GM12878 (cell line): ENCODE measurements at regions not wholly inside any gene's neighbourhood (a gene's known extent, or its start where the extent isn't known, plus 50 kb on each side); places are given as distances from the start of the nearest gene placed in this dataset.

Source experiments
- ATAC-seq: fragments of 200-7000 bp; cut with Tn5 transposase; 3 replicates; pipeline ENCODE4 v1.9.1; 2020; ENCODE audit warnings: mild to moderate bottlenecking, moderate library complexity
- BruUV-seq: library from RNA; stranded (reverse); fragments of 400-500 nt; replicated peaks from 2 replicates; lab custom pipeline; 2021; lab: Mats Ljungman, UMichigan
- CTCF ChIA-PET: fragments of 300-600 bp; sonication (Branson Sonifier 250); formaldehyde crosslinking; extraction: SDS; loops from one replicate; lab custom pipeline; 2021; ENCODE audit warnings: inconsistent platforms; lab: Yijun Ruan, JAX
- POLR2A ChIA-PET: fragments of 350-600 bp; formaldehyde crosslinking; extraction: SDS; loops from one replicate; lab custom pipeline; 2021; ENCODE audit warnings: inconsistent platforms; lab: Charles Lee
- RAD21 ChIA-PET: fragments of 300-600 bp; sonication (Branson Sonifier 250); formaldehyde crosslinking; loops from one replicate; lab custom pipeline; 2023; ENCODE audit warnings: antibody characterized with exemption; ENCODE audit not compliant: unreplicated experiment; lab: Charles Lee
- SMC1A ChIA-PET: fragments of 300-600 bp; sonication (Branson Sonifier 250); formaldehyde crosslinking; loops from one replicate; lab custom pipeline; 2023; ENCODE audit not compliant: unreplicated experiment, uncharacterized antibody; lab: Charles Lee
- DNase-seq: peaks from one replicate; pipeline ENCODE4 v3.0.0-alpha.2; 2011; ENCODE audit warnings: low read depth, low spot score
- FAIRE-seq: peaks from 3 replicates; lab custom pipeline; 2011; peaks lifted over from hg19 to GRCh38; lab: Jason Lieb, UNC
- H2AFZ ChIP-seq: 2 replicates; pipeline ENCODE4 v1.6.0; 2011; ENCODE audit warnings: low read depth, low read length, control low read depth; ENCODE audit not compliant: control insufficient read depth
- H3K27ac ChIP-seq: 2 replicates; pipeline ENCODE4 v1.5.1; 2011; ENCODE audit warnings: control low read depth; ENCODE audit not compliant: control insufficient read depth, insufficient read depth
- H3K27me3 ChIP-seq, 2 experiments: replicated peaks in 1 of 2; 2 replicates each; pipeline versions ENCODE4 v1.6.0 to v1.6.1; 2011; ENCODE audit warnings: low read length in 1 of 2; ENCODE audit not compliant: control insufficient read depth in 2 of 2, insufficient read depth in 2 of 2
- H3K36me3 ChIP-seq, 2 experiments: 2 replicates each; pipeline ENCODE4 v1.5.1; 2011; ENCODE audit warnings: low read length in 1 of 2; ENCODE audit not compliant: control insufficient read depth in 2 of 2, insufficient read depth in 2 of 2
- H3K4me1 ChIP-seq: 2 replicates; pipeline ENCODE4 v1.6.1; 2011; ENCODE audit warnings: mild to moderate bottlenecking, low read length, moderate library complexity, mixed read lengths; ENCODE audit not compliant: control insufficient read depth, insufficient read depth
- H3K4me2 ChIP-seq: 2 replicates; pipeline ENCODE4 v1.6.0; 2011; ENCODE audit warnings: control low read depth; ENCODE audit not compliant: control insufficient read depth, insufficient read depth
- H3K4me3 ChIP-seq: fragments of 200-600 bp; sonication (generic); 2 replicates; pipeline ENCODE4 v1.5.1; 2016
- H3K79me2 ChIP-seq: 2 replicates; pipeline ENCODE4 v1.6.0; 2011; ENCODE audit warnings: low read length; ENCODE audit not compliant: control insufficient read depth, insufficient read depth
- H3K9ac ChIP-seq: 2 replicates; pipeline ENCODE4 v1.8.0; 2011; ENCODE audit warnings: low read length, control low read depth, mixed read lengths; ENCODE audit not compliant: control insufficient read depth, insufficient read depth
- H3K9me3 ChIP-seq: replicated peaks from 3 replicates; pipeline ENCODE4 v1.5.1; 2011; ENCODE audit warnings: mild to moderate bottlenecking, low read length; ENCODE audit not compliant: control insufficient read depth, insufficient read depth
- H4K20me1 ChIP-seq: 2 replicates; pipeline ENCODE4 v1.6.0; 2011; ENCODE audit not compliant: control insufficient read depth, insufficient read depth
- CHD4 ChIP-seq: fragments of 200-600 bp; sonication (generic); IDR thresholded peaks from 2 replicates; pipeline ENCODE4 v1.6.1; 2016; ENCODE audit warnings: mild to moderate bottlenecking
- DPF2 ChIP-seq: fragments of 450-650 bp; IDR thresholded peaks from 2 replicates; pipeline ENCODE4 v1.6.1; 2017; ENCODE audit warnings: mild to moderate bottlenecking
- FOXK2 ChIP-seq: fragments of 450-650 bp; IDR thresholded peaks from 2 replicates; pipeline ENCODE4 v1.6.1; 2017; ENCODE audit warnings: mild to moderate bottlenecking, moderate library complexity
- HSF1 ChIP-seq: fragments of 150-350 bp; IDR thresholded peaks from 2 replicates; pipeline ENCODE4 v1.6.1; 2014; ENCODE audit warnings: mild to moderate bottlenecking, low read depth, low read length
- RB1 ChIP-seq: fragments of 450-650 bp; formaldehyde crosslinking; IDR thresholded peaks from 2 replicates; pipeline ENCODE4 v1.6.1; 2017; ENCODE audit warnings: mild to moderate bottlenecking, borderline replicate concordance
- RCOR1 ChIP-seq: conservative IDR thresholded peaks from 2 replicates; pipeline ENCODE4 v1.6.1; 2012; ENCODE audit warnings: low read depth, low read length, improper control_type of control experiment
- SMAD1 ChIP-seq: fragments of 450-650 bp; IDR thresholded peaks from 2 replicates; pipeline ENCODE4 v1.6.1; 2018; ENCODE audit warnings: mild to moderate bottlenecking, low read depth; ENCODE audit not compliant: partially characterized antibody
- SMARCA5 ChIP-seq: fragments of 450-650 bp; IDR thresholded peaks from 2 replicates; pipeline ENCODE4 v1.6.1; 2017; ENCODE audit warnings: mild to moderate bottlenecking
- SMC3 ChIP-seq: IDR thresholded peaks from 2 replicates; pipeline ENCODE4 v1.6.1; 2011; ENCODE audit warnings: low read length, improper control_type of control experiment, borderline replicate concordance
- ZBED1 ChIP-seq: IDR thresholded peaks from 2 replicates; pipeline ENCODE4 v1.6.1; 2016; ENCODE audit warnings: borderline replicate concordance
- ZBTB11 ChIP-seq: fragments of 450-650 bp; formaldehyde crosslinking; IDR thresholded peaks from 2 replicates; pipeline ENCODE4 v1.5.0; 2022; ENCODE audit warnings: mild to moderate bottlenecking, missing genetic modification characterization
- ZBTB4 ChIP-seq: fragments of 450-650 bp; formaldehyde crosslinking; IDR thresholded peaks from 2 replicates; pipeline ENCODE4 v1.4.0; 2022; ENCODE audit warnings: mild to moderate bottlenecking, moderate library complexity
- ZNF207 ChIP-seq: fragments of 450-650 bp; IDR thresholded peaks from 2 replicates; pipeline ENCODE4 v1.6.1; 2014; ENCODE audit warnings: antibody characterized with exemption, mild to moderate bottlenecking, borderline replicate concordance
- WGBS: methylation state at CpG from one replicate; pipeline ENCODE4 v1.1.6; 2016; ENCODE audit warnings: low lambda C conversion rate; ENCODE audit not compliant: insufficient replicate concordance, insufficient coverage; ENCODE audit errors: missing lambda C conversion rate; 5-methylcytosine and 5-hydroxymethylcytosine counted together
- in situ Hi-C: fragments of 300-500 bp; cut with MboI; formaldehyde crosslinking; loops from 9 replicates; pipeline ENCODE4 v1.14.3; 2018; ENCODE audit warnings: mixed read lengths
- intact Hi-C: fragments of 100-400 bp; cut with micrococcal nuclease; formaldehyde crosslinking; loops from one replicate; pipeline ENCODE4 v1.14.2; 2022; ENCODE audit not compliant: unreplicated experiment
- TF ChIP-seq, protein P1 (sequence below): fragments of 450-650 bp; IDR thresholded peaks from 2 replicates; pipeline ENCODE4 v1.6.1; 2017; ENCODE audit warnings: low read depth, mild to moderate bottlenecking, moderate library complexity
- TF ChIP-seq, protein P2 (sequence below): IDR thresholded peaks from 2 replicates; pipeline ENCODE4 v1.6.1; 2012; ENCODE audit warnings: low read length, inconsistent platforms

DNA sequence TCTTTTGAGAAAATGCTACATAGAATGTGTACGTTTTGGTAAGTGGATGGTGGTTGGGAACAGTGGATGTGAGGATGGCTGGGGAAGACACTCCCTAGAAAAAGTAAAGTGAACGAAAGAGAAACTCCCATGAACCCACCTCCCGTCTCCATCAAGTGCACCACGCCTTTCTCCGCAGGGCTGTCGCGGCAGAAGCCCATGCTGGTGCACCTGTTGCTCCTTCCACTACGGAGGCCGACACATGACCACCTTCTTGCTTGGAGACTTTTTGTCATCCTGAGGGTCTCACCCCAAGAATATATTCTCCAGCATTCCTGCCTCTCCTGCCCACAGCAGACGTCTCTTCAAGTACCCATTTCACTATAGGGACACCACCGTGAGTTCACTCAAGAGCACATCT is 630.4 kb upstream of the PFKP start:
- FAIRE-seq = no peak
- Histone ChIP-seq H3K36me3 (no peaks in the 10 kb centered on the region), H3K4me3 (no peak overlapping the region), H3K27ac (no peak overlapping the region), H3K4me1 (no peaks in the 10 kb centered on the region), H2AFZ (no peak overlapping the region), H3K79me2 (no peaks in the 10 kb centered on the region), H3K9me3 (no peaks in the 10 kb centered on the region), H3K4me2 (no peak overlapping the region), H3K9ac (no peak overlapping the region), H3K27me3 (no peaks in the 10 kb centered on the region), H4K20me1 (no peaks in the 10 kb centered on the region)
- DNase-seq = no peak
- intact Hi-C loops = no loop called here
- CTCF ChIA-PET = no interaction called here
- RAD21 ChIA-PET = no interaction called here
- SMC1A ChIA-PET = no interaction called here
- WGBS = 25% methylated on average over 11 of the region's 11 CpGs
- ATAC-seq = no peak
- in situ Hi-C loops = no loop called here
- POLR2A ChIA-PET = no interaction called here
- no TSS peak for BruUV-seq
- TF ChIP-seq ZBED1 (no peak), SMC3 (no peak), ZBTB11 (CRISPR knock-in tag) (no peak), SMARCA5 (no peak), SMAD1 (no peak), FOXK2 (no peak), CHD4 (no peak), HSF1 (no peak), ZBTB4 (CRISPR knock-in tag) (no peak), DPF2 (no peak), ZNF207 (no peak), RCOR1 (no peak), RB1 (no peak)
- TF ChIP-seq, protein P1, sequence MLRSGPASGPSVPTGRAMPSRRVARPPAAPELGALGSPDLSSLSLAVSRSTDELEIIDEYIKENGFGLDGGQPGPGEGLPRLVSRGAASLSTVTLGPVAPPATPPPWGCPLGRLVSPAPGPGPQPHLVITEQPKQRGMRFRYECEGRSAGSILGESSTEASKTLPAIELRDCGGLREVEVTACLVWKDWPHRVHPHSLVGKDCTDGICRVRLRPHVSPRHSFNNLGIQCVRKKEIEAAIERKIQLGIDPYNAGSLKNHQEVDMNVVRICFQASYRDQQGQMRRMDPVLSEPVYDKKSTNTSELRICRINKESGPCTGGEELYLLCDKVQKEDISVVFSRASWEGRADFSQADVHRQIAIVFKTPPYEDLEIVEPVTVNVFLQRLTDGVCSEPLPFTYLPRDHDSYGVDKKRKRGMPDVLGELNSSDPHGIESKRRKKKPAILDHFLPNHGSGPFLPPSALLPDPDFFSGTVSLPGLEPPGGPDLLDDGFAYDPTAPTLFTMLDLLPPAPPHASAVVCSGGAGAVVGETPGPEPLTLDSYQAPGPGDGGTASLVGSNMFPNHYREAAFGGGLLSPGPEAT = no peak
- TF ChIP-seq, protein P2, sequence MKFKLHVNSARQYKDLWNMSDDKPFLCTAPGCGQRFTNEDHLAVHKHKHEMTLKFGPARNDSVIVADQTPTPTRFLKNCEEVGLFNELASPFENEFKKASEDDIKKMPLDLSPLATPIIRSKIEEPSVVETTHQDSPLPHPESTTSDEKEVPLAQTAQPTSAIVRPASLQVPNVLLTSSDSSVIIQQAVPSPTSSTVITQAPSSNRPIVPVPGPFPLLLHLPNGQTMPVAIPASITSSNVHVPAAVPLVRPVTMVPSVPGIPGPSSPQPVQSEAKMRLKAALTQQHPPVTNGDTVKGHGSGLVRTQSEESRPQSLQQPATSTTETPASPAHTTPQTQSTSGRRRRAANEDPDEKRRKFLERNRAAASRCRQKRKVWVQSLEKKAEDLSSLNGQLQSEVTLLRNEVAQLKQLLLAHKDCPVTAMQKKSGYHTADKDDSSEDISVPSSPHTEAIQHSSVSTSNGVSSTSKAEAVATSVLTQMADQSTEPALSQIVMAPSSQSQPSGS = no peak
